Hematopoietic multipotent progenitor cell (in vitro differentiated cells): ENCODE measurements at regions not wholly inside any gene's neighbourhood (a gene's known extent, or its start where the extent isn't known, plus 50 kb on each side); places are given as distances from the start of the nearest gene placed in this dataset.

Source experiments
- DNase-seq, 3 donors: peaks; one replicate each; pipeline ENCODE4 v3.0.0-alpha.2; 2011 to 2015; ENCODE audit warnings: low read depth in 2 of 3, low spot score in 2 of 3

DNA sequence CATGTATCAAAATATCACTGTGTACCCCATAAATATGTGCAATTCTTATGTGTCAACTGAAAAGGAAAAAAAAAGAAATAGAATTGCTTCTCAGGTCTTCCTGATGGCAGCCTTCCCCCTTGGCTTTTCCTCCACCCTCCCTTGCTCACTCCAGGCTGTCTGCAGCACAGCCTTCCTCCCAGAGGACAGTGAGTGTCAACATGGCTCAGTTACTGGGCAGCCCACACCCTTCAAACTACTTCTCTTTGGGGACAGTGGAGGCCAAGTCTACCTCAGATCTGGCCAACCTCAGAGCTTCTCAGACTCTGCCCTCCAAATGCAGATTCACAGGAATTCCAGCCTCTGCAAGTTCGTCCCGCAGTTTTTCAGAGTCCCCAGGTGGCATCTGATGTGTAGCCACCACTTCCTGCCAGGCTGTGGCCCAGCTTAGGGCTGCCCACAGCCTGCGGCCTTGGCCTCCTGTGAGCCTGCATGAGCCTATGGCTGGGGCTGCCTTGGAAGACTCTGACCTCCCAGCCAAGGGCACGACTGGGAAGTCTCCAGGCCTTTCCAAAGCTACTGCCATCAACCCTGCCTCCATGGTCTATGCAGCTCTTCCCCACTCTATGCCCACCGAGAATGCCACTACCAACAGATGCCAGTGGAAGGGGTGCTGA lies 148.0 kb upstream of the PWP1 start:
- no peak for DNase-seq

DNA sequence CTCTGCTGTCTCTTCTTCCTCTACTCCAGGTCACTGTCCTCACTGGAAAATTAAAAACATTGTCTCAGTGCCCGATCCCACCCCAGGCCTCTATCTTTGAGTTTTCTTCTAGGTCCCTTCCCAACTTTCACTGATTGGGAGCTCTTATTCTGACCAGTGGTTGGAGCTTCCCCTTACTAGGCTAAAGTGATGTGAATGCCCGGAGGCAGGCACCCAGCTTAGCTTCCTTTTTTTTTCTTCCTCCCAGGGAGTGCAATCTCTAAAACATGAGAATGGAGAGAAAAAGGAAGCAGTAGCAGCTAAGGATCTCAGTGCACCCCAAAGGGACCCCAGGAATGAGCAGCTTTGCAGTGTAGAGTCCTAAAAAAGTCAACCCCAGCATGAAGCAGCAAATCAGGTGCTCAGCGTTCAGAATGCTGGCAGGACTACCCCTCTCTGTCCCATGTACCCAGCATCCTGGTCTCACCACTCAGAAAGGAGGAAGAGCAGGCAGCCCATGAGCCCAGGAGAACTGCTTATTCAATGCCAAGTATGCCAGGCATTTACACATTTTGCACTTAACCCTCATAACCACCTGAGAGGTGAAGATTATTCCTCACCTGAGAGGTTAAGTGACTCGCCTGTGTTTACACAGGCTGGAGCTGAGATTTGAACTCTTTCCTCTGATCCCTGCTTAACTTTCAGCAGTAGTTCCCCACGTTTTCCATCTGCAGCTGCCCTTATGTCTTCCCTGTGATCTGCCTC lies 146.2 kb upstream of the PWP1 start:
- no peak for DNase-seq

DNA sequence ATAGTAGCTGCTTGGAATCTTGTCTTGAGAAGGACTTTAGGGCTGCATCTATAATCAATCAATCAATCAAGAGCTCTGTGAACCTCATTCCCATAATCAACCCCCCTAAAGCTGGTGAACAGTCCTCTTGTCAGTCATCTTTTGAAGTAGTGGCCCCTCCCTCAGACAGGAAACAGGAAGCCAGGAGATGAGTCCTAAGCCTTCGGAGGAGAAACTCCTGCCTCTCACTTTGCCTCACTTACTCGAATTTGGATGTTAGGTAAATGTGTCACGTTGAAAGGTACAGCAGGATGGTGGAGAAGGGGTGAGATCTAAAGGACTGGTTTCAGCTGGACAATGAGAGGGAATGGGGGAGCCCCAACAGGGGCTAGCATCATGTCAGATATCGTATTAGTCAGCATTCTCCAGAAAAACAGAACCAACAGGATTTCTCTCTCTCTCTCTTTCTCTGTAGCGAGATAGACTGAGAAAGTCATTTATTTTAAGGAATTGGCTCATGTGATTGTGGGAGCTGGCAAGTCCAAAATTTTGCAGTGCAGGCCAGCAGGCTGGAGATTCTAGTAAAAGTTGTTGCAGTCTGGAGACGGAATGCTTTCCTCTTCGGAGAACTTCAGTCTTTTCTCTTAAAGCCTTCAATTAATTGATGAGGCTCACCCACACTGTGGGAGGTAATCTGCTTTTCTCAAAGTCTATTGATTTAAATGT lies 144.4 kb upstream of the PWP1 start:
- no peak for DNase-seq

DNA sequence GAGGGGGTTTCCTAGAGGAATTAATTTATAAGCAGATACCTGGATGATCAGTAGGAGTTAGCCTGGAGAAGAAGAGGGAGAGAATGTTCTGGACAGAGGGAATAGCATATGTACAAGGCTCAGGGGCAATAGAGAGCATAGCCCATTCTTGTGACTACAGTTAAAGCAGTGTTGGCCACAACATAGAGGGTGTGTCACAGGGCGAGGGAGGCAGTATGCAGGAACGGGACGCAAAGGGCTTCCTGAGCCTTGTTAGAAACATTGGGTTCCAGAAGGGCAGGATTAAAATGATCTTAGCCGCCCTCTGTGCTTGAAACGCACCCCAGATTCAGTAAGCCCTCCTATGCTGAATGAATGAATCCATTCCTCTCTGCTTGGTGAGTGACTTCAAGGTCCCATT lies 142.2 kb upstream of the PWP1 start:
- no peak for DNase-seq

DNA sequence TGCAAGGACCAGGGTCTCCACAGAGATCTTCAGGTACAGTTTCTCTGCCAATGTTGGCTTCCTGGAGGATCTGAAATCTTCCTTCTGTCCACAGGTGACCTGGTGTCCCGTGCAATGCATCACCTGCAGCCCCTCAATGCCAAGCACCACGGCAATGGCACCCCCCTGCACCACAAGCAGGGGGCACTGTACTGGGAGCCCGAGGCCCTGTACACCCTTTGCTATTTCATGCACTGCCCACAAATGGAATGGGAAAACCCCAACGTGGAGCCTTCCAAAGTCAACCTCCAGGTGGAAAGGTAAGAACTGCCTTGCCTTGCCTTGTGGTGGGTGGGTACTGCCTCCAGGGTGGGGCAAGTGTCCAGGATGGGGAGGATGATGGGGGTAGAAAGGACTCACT lies 141.8 kb upstream of the PWP1 start:
- DNase-seq: no peak

DNA sequence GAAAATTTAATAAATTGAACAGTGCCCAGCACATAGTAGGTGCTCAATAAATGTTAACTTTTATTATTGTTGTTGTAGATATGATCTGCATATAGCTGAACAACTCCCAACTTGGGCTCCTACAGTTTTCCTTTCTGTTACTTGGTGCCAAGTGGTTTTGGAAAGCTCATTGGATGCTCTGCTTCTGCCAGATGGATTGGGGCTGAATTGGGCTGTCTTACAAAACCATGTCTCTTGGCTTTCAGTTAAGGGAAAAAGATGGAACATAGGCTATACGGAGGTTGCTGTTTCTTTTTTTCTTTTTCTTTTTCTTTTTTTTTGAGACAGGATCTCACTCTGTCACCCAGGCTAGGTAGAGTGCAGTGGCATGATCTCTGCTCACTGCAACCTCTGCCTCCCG lies 140.7 kb upstream of the PWP1 start:
- DNase-seq: no peak

DNA sequence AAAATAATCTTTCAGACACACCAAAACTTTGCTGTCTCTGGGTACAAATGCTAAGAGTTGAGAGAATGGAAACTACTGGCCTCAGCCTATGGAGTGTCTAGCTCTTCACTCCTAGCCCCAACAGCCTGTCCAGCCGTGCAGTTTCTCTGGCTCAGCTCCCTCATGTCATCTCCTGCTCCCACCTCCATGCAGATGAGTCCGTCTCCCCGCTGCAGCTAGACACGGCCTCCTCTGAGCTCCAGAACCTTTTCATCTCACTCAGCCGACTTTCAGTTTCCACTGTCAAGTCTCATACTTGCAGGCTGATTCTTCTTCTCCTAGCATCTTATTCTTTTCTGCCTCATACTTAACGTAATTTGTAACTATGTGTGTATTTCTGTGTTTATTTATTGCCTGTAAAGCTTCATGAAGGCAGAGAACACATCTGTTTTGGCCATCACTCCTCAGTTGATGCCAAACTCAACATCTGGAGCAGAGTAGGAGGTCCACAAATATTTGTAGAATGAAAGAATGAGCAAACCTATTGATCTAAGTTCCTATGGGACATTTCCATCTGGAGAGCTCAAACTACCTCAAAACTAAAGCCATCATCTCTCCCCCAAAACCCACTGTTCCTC lies 139.8 kb upstream of the PWP1 start:
- no peak for DNase-seq

DNA sequence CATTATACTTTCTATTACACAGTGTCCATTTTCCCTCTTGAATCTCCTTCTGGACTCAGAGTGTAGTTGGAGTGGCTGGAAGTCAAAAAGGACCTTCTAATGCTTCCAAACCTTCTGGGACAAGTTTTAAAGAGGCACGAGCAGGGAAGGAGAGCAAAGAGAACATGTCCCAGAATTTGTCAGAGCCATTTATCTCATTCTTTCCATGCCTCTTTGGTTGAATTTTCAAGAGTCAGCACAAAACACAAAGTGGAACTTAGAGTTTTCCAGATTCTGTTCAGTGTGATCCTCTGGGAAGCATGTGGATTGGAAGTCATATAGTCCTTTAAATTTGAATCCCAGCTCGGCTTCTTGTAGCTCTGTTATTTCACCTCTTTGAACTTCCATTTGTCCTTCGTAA lies 138.2 kb upstream of the PWP1 start:
- no peak for DNase-seq

DNA sequence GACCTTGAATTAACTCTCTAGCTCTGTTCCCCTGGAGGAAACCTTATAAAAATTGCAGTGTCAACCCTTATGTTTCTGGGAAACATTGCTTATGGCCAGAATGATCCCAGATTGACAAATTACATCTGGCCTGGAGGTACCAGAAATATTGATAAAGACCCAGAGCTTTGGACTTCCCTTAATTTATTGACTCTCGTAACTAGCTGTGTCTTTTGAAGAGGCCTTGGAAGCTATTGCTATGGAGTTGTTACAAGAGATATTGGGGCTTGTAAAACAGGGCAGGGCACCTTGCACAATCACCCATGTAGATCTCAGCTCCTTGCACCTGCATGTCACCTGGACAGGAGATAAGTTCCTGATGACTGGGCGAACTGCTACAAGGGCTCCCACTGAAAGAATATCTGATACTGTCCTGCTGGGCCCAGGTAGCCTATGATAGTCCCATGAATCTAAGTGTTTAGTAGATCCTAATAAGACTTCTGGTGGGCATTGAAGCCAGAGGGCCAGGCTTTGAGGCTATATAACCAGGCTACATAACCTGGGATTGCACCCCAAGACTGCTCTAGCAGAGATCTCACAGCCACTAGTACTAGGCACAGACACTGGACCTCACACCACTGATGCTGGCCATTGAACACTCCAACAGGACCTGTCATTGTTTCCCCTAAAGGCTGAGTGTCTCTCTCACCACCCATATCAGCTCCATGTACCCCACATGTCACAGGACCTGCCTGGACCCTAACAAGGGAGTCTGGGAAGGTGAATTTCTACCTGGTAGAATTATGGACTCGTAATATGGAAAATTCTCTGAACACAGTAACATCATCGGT lies 135.7 kb upstream of the PWP1 start:
- DNase-seq: no peak

DNA sequence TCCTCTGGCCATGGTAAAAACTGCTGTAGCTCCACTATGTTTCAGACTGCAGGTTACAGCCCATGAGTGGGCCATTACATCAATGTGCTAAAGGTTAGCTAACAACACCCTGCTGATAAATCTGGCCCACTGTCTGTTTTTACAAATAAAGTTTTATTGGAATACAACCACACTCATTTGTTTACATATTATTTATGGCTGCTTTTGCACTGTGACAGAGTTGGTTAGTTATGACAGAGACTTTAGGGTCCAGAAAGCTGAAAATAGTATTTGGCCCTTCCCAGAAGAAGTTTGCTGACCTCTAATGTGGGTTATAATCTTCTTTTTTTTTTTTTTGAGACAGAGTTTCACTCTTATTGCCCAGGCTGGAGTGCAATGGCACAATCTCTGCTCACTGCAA lies 134.2 kb upstream of the PWP1 start:
- DNase-seq: no peak

DNA sequence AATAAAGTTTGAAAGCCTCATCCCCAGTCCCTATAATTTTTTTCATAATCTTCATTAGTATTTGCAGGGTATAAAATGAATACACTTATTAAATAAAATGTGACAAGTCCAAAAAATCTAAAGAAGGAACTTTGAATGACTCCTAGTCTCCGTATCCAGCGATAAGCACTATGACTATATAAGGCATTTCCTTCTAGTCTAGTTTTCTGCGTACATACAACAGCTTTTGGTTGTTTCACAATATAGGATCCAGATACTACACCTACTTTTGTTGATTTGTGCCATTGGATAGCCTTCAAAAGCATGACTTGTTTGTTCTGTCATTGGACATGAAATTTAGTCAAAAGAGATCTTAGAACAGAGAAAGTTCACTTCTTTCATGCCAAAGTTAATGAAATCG lies 133.3 kb upstream of the PWP1 start:
- DNase-seq: no peak

DNA sequence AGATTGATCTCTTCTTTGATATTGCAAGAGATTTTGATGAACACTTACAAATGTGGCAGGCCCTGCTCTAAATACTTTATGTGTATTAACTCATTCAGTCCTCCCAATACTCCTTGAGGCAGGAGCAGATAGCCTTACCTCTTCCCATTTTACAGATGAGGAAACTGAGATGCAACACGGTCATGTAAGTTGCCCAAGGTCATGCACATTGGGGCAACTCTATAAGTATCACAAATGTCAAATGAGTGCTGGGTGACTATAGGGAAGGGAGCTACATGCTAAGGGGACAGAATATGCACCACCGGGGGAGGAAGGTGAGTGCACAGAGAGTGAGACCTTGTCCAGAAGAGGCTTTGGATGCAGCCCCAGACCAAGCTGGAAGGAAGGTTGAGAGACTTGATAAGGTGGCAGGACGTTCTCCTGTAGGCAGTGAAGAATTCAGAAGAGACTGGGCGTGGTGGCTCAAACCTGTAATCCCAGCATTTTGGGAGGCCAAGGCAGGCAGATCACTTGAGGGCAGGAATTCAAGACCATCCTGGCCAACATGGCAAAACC lies 132.3 kb upstream of the PWP1 start:
- DNase-seq: no peak

DNA sequence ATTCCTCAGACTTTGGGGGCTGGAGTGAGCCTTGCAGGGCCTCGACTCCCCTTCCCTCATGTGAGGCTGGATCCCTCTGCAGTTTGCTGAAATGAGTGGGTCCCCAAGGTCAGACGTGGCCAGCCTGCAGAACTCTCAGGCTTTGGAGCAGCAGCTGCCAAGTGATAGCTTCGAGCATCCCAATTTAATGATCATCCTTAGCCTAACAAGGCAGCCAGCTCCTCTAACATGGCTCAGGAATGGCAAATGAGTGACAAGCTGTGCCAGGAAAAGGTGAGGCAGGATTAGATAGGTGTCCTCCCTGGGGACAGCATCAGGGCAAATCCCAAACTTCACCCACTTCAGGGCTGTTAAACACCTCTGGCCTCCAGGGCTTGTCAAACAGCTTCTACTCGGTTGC lies 130.7 kb upstream of the PWP1 start:
- no peak for DNase-seq

DNA sequence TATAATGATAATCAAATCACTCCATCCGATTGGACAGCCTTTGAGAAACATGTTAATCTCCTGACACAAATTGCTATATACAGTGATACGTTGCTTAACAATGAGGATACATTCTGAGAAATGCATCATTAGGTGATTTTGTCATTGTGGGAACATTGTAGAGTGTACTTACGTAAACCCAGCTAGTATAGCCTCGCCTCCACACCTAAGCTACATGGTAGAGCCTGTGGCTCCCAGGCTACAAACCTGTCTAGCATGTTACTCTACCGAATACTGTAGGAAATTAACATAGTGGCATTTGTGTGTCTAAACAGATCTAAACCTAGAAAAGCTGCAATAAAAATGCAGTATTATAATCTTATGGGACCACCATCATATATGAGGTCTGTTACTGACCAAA lies 128.6 kb upstream of the PWP1 start:
- DNase-seq: no peak

DNA sequence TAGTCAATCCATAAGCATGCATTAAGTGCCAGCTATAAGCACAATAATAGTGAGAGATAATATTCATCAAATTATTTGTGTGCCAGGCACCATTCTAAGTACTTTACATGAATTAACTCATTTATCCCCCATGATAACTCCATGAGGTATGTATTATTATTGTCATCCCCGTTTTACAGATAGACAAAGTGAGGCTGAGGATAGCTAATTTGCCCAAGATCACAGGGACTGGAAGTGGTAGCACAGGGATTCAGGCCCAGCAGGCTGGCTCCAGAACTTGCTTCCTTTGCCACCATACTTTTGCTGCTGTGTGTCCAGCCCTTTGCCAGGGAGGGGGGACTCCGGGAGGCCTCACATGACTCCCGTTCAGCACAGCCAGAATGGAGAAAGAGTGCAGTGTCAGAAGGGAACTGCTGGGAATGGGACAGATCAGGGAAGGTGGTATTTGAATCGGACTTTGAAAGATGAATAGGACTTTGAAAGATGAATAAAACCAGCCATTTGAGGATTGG lies 128.0 kb upstream of the PWP1 start:
- DNase-seq: no peak

DNA sequence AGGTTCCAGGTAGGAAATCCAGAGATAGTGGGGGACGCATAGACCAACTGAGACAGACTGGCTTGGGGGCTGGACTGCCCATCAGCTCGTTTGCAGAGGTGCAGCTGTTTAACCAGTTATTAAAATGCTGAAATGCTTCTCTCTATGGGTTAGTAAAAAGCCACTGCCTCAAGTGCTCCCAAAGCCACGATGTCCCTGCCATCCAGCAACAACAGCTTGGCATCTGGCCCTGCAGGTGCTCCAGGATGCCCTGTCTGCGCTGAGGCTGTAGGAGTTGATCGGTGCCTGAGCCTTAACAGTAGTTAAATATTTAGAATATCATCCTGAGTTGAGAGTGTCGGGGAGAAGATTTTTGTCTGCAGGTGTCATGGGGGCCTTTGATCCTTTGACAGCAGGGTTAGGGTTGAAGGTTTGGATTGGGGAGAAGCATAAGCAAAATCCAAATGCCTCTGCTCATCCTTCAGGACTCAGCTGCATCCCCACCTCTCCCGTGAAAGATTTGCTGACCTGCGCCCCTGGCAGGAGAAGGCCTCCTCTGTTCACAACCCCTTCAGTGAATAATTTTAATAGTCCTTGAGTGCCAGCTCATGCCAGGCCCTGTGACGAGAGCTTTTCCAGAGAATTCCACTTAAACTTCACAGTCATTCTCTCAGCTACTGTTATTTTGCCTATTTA lies 127.3 kb upstream of the PWP1 start:
- DNase-seq: no peak

DNA sequence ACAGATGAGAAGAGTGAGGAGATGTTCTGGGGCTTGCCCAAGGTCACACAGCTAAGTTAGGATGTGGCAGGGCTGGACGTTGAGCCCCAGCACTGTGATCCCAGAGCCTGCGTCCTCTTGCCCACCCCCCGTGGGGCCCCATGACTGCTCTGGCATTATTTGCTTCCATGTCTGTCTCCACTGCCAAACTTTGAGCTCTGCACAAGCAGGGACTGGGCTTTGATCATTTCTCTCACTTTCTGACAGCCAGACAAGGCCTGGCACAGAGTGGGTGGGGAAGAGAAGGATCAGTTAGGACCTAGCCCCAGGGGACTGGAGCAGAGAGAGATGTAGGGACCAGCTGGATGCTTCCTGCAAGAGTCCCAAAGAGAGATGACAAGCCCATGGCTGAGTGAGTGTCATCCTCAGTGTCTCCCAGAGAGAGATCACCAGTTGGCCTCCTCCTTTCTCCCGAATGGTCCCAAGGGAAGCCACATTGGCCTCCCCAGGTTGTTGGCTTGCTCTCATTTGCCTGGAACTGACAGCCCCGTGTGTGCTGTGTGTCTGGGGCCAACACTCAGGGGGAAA lies 126.7 kb upstream of the PWP1 start:
- no peak for DNase-seq

DNA sequence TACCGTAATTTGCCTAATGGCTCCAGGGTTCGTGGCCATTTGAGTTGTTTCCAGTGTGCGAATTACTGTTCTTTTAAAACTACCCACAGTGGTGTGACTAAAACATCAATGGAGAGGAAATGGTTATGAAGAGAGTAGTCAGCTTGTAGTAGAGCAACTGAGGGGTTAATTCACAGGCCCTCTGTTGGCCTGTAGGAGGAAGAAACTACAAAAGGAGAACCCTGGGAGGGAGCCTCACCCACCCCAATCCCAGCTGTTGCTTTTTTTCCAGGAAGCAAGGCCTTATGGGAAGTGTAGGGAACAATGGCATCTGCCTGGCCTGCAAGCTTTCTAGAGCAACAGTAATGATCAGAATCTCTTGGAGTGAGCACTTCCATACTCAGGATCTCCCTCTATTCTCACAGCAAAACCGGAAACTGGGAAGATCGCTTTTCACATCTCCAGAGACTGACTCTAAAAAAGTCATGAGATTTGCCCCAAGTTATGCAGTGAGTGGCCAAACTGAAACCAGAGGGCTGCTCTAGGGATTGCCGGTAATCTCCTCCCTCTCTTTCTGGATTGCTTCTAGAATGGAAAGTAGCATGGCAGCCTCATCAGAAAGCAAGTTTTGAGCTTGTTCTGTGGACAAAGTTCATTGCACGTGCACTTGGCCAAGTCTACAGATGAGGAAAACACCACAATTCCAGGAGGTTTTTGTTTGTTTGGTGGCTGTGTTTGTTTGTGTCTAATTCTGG lies 125.3 kb upstream of the PWP1 start:
- DNase-seq: no peak

DNA sequence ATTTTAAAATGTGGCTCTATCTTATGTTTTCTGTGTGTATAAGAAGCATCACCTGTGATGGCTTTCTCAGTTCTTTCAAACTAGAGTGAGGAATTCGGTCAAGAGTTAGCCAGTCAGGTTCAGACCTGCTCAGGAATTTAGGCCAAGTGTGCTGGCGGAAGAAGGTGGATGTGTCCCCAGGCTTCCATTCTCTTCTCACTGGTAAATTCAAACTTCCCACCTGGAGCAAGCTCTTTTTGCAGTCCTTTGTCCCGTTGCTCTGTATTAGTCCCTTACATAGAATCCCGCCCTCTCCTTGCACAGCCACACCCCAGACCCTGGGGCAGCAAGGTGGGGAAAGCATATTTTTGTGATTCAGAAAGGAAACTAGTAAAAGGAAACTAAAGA lies 124.7 kb upstream of the PWP1 start:
- no peak for DNase-seq
